ENCODE measurements at regions not wholly inside any gene's neighbourhood (a gene's known extent, or its start where the extent isn't known, plus 50 kb on each side); places are given as distances from the start of the nearest gene placed in this dataset.

- ATAC-seq: no peak
- in situ Hi-C loops (cut with MboI; ENCODE audit: low sequenced_read_pairs in 4 of 4) (no loop called here), intact Hi-C loops (cut with DNase I; ENCODE audit: low total_unique reads) (no loop called here)
- Histone ChIP-seq H3K27ac (no peak overlapping the region), H3K36me3 (no peaks in the 10 kb centered on the region), H3K9me3 (no peaks in the 10 kb centered on the region), H3K4me1 (no peaks in the 10 kb centered on the region), H3K4me3 (no peak overlapping the region), H3K27me3 (no peaks in the 10 kb centered on the region)
- no peak for DNase-seq
- TF ChIP-seq, protein P1, sequence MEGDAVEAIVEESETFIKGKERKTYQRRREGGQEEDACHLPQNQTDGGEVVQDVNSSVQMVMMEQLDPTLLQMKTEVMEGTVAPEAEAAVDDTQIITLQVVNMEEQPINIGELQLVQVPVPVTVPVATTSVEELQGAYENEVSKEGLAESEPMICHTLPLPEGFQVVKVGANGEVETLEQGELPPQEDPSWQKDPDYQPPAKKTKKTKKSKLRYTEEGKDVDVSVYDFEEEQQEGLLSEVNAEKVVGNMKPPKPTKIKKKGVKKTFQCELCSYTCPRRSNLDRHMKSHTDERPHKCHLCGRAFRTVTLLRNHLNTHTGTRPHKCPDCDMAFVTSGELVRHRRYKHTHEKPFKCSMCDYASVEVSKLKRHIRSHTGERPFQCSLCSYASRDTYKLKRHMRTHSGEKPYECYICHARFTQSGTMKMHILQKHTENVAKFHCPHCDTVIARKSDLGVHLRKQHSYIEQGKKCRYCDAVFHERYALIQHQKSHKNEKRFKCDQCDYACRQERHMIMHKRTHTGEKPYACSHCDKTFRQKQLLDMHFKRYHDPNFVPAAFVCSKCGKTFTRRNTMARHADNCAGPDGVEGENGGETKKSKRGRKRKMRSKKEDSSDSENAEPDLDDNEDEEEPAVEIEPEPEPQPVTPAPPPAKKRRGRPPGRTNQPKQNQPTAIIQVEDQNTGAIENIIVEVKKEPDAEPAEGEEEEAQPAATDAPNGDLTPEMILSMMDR (IDR thresholded peaks at IDR 0.05 in 4 of 5, conservative IDR thresholded peaks at IDR 0.05 in 1 of 5): no peak
- no peak for TF ChIP-seq POLR2A (IDR thresholded peaks at IDR 0.05)
These were observed 842.4 kb downstream of the TDRD15 start for GRCh38 chr2:21966139-21966538.

DNA sequence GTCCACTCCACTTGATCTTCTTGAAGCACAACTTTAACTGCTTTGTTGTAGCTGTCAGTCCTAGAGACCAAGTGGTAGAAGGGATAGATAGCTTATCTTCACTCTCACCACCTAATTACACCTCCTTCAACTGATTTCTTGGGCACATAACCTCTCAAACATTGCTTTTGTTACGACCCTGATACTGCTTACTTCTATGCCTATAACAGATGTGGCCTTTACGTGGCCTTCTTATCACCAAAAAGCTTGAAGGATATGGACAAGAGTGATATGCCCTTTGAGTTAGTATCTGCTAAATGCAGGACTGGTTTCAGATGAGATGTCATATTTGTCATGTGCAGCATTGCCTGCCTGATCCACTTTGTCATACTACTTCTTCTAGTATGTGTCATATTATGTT, 847.2 kb downstream of the TDRD15 start:
- DNase-seq: no peak
- ATAC-seq: no peak
- Histone ChIP-seq H3K27me3 (no peaks in the 10 kb centered on the region), H3K4me3 (no peak overlapping the region), H3K4me1 (no peaks in the 10 kb centered on the region), H3K27ac (no peak overlapping the region), H3K9me3 (no peaks in the 10 kb centered on the region), H3K36me3 (no peaks in the 10 kb centered on the region)
- in situ Hi-C loops (cut with MboI; ENCODE audit: low sequenced_read_pairs in 4 of 4): no loop called here
- intact Hi-C loops (cut with DNase I; ENCODE audit: low total_unique reads): no loop called here
- TF ChIP-seq POLR2A (IDR thresholded peaks at IDR 0.05): no peak
- TF ChIP-seq, protein P1 (IDR thresholded peaks at IDR 0.05 in 4 of 5, conservative IDR thresholded peaks at IDR 0.05 in 1 of 5): no peak

DNA sequence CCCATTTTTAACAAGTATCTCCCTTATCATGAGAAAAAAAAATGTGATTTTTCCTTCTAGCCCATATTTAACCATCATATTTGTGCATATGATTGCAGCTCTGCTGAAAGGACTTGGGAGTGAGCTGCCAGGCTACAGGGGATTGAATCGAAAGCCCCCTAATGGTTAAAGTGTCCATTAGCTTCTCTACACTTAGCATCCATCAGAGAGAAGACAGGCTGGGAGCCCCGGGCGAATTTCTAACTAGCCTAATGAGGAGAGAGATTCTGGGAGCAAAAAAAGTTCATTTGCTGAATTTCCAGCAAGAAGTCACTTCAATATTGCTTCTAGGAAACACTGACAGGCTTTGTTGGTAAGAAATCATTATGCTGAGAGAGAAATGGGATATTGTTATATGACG, 848.8 kb downstream of the TDRD15 start:
- DNase-seq (no peak), ATAC-seq (no peak)
- in situ Hi-C loops (cut with MboI; ENCODE audit: low sequenced_read_pairs in 4 of 4) (no loop called here), intact Hi-C loops (cut with DNase I; ENCODE audit: low total_unique reads) (no loop called here)
- Histone ChIP-seq H3K36me3 (no peaks in the 10 kb centered on the region), H3K27me3 (no peaks in the 10 kb centered on the region), H3K27ac (no peak overlapping the region), H3K4me1 (no peaks in the 10 kb centered on the region), H3K4me3 (no peak overlapping the region), H3K9me3 (no peaks in the 10 kb centered on the region)
- no peak for TF ChIP-seq POLR2A (IDR thresholded peaks at IDR 0.05)
- TF ChIP-seq, protein P1 (IDR thresholded peaks at IDR 0.05 in 4 of 5, conservative IDR thresholded peaks at IDR 0.05 in 1 of 5): no peak

GRCh38 chr2:21981127-21981526, 857.4 kb downstream of the TDRD15 start:
- no peak for DNase-seq
- Histone ChIP-seq H3K36me3 (no peaks in the 10 kb centered on the region), H3K9me3 (no peaks in the 10 kb centered on the region), H3K27me3 (no peaks in the 10 kb centered on the region), H3K4me3 (no peak overlapping the region), H3K27ac (no peak overlapping the region), H3K4me1 (no peaks in the 10 kb centered on the region)
- in situ Hi-C loops (cut with MboI; ENCODE audit: low sequenced_read_pairs in 4 of 4): no loop called here
- ATAC-seq: no peak
- TF ChIP-seq POLR2A (IDR thresholded peaks at IDR 0.05): no peak
- TF ChIP-seq, protein P1 (IDR thresholded peaks at IDR 0.05 in 4 of 5, conservative IDR thresholded peaks at IDR 0.05 in 1 of 5): no peak
- intact Hi-C loops (cut with DNase I; ENCODE audit: low total_unique reads): no loop called here

DNA sequence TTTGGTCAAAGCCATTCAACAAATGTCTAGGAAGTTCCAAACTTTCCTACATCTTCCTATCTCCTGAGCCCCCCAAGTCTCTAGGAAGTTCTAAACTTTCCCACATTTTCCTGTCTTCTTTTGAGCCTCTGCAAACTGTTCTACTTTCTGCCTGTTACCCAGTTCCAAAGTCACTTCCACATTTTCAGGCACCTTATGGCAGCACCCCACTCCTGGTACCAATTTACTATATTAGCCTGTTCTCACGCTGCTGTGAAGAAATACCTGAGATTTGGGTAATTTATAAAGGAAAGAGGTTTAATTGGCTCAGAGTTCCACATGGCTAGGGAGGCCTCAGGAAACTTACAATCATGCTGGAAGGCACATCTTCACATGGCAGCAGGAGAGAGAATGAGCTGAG, 869.2 kb downstream of the TDRD15 start:
- Histone ChIP-seq H3K27ac (no peak overlapping the region), H3K9me3 (peaks cover 0 to 9% (median 0%) of the 10 kb centered on the region in 3 donors), H3K27me3 (no peaks in the 10 kb centered on the region), H3K36me3 (no peaks in the 10 kb centered on the region), H3K4me3 (no peak overlapping the region), H3K4me1 (no peaks in the 10 kb centered on the region)
- no peak for DNase-seq
- no peak for ATAC-seq
- in situ Hi-C loops (cut with MboI; ENCODE audit: low sequenced_read_pairs in 4 of 4): no loop called here
- TF ChIP-seq POLR2A (IDR thresholded peaks at IDR 0.05): no peak
- TF ChIP-seq, protein P1 (IDR thresholded peaks at IDR 0.05 in 4 of 5, conservative IDR thresholded peaks at IDR 0.05 in 1 of 5): no peak
- intact Hi-C loops (cut with DNase I; ENCODE audit: low total_unique reads): no loop called here

Data from gastrocnemius medialis (tissue), 4 donors.